Activated CD4-positive, alpha-beta T cell treated with anti-CD3 and anti-CD28 coated beads, Interleukin-2, amount 50 U/mL, for 4 hours (primary cell): ENCODE measurements at regions not wholly inside any gene's neighbourhood (a gene's known extent, or its start where the extent isn't known, plus 50 kb on each side); places are given as distances from the start of the nearest gene placed in this dataset.
"Not testable (repeated sequence)": the region's sequence is repeated elsewhere in the genome, so short reads cannot be mapped to it uniquely, and the experiment has no call there.

Source experiments
- DNase-seq, 2 experiments: peaks; one replicate each; pipeline ENCODE4 v3.0.0-alpha.2; 2020

- DNase-seq = no peak
Observed at GRCh38 chr10:2777666-2778355, 289.5 kb upstream of the PFKP start.

- DNase-seq = no peak
Observed at GRCh38 chr10:2772816-2773631, 294.3 kb upstream of the PFKP start.

- no peak for DNase-seq
Observed at GRCh38 chr10:2772135-2772534, 295.2 kb upstream of the PFKP start.

- DNase-seq = not testable (repeated sequence)
Observed at GRCh38 chr10:2767293-2767692, 300.1 kb upstream of the PFKP start.

- no peak for DNase-seq
Observed at GRCh38 chr10:2761971-2762370, 305.4 kb upstream of the PFKP start.

- no peak for DNase-seq
Observed at GRCh38 chr10:2761311-2761710, 306.0 kb upstream of the PFKP start.

- no peak for DNase-seq
Observed at GRCh38 chr10:2760736-2761135, 306.6 kb upstream of the PFKP start.

GRCh38 chr10:2759233-2759632 is 308.1 kb upstream of the PFKP start:
- no peak for DNase-seq

- DNase-seq = no peak
Observed at GRCh38 chr10:2754943-2755342, 312.4 kb upstream of the PFKP start.

- DNase-seq = no peak
Observed at GRCh38 chr10:2748287-2748686, 319.1 kb upstream of the PFKP start.

GRCh38 chr10:2746638-2747037 is 320.7 kb upstream of the PFKP start:
- no peak for DNase-seq

GRCh38 chr10:2745666-2746065 is 321.7 kb upstream of the PFKP start:
- DNase-seq = no peak

GRCh38 chr10:2744547-2745200 is 322.7 kb upstream of the PFKP start:
- DNase-seq = no peak

GRCh38 chr10:2734603-2735002 is 332.7 kb upstream of the PFKP start:
- no peak for DNase-seq

- no peak for DNase-seq
Observed at GRCh38 chr10:2733278-2733963, 333.9 kb upstream of the PFKP start.

GRCh38 chr10:2731940-2732339 is 335.4 kb upstream of the PFKP start:
- no peak for DNase-seq

- DNase-seq = no peak
Observed at GRCh38 chr10:2729197-2729596, 338.2 kb upstream of the PFKP start.

GRCh38 chr10:2728087-2728486 is 339.3 kb upstream of the PFKP start:
- DNase-seq = no peak

- no peak for DNase-seq
Observed at GRCh38 chr10:2716596-2716995, 350.8 kb upstream of the PFKP start.

GRCh38 chr10:2714597-2714996 is 352.8 kb upstream of the PFKP start:
- DNase-seq = no peak

- no peak for DNase-seq
Observed at GRCh38 chr10:2703953-2704352, 363.4 kb upstream of the PFKP start.

GRCh38 chr10:2701802-2702201 is 365.5 kb upstream of the PFKP start:
- DNase-seq = no peak

- no peak for DNase-seq
Observed at GRCh38 chr10:2700626-2701305, 366.6 kb upstream of the PFKP start.
